ENCODE measurements at regions not wholly inside any gene's neighbourhood (a gene's known extent, or its start where the extent isn't known, plus 50 kb on each side); places are given as distances from the start of the nearest gene placed in this dataset.

GRCh38 chr2:30073523-30073922, 73.3 kb upstream of the YPEL5 start:
- no peaks in the 10 kb centered on the region for H3K4me1 ChIP-seq
- no peak overlapping the region for H3K27ac ChIP-seq (replicated peaks in 1 of 4)
- peak; percentile 85 for DNase-seq (ENCODE audit: extremely low spot score)
- H3K36me3 ChIP-seq, result no peaks in the 10 kb centered on the region
- WGBS, result 79% methylated on average over 4 of the region's 4 CpGs
- no peak overlapping the region for H3K4me3 ChIP-seq
- peaks cover 0 to 71% (median 0%) of the 10 kb centered on the region in 4 donors for H3K27me3 ChIP-seq
- TF ChIP-seq POLR2AphosphoS5 (IDR thresholded peaks at IDR 0.05), result no peak
- TF ChIP-seq EP300 (IDR thresholded peaks at IDR 0.05), result no peak
- TF ChIP-seq POLR2A (IDR thresholded peaks at IDR 0.05; ENCODE audit: low read depth), result no peak
- no peak for TF ChIP-seq CTCF (IDR thresholded peaks at IDR 0.05)
- H3K9me3 ChIP-seq, result no peaks in the 10 kb centered on the region
- intact Hi-C loops (cut with DNase I), result no loop called here

- no peaks in the 10 kb centered on the region for H3K36me3 ChIP-seq
- no peaks in the 10 kb centered on the region for H3K4me1 ChIP-seq
- peak; percentile 64 for DNase-seq (ENCODE audit: extremely low spot score)
- no peaks in the 10 kb centered on the region for H3K9me3 ChIP-seq
- intact Hi-C loops (cut with DNase I), result no loop called here
- 62% methylated on average over 6 of the region's 6 CpGs for WGBS
- H3K27ac ChIP-seq (replicated peaks in 1 of 4), result no peak overlapping the region
- no peak overlapping the region for H3K4me3 ChIP-seq
- peaks cover 0 to 72% (median 0%) of the 10 kb centered on the region in 4 donors for H3K27me3 ChIP-seq
- TF ChIP-seq POLR2AphosphoS5 (IDR thresholded peaks at IDR 0.05) (no peak), POLR2A (IDR thresholded peaks at IDR 0.05; ENCODE audit: low read depth) (no peak), EP300 (IDR thresholded peaks at IDR 0.05) (no peak), CTCF (IDR thresholded peaks at IDR 0.05) (no peak)
These were observed 72.8 kb upstream of the YPEL5 start for GRCh38 chr2:30074023-30074422.

- Histone ChIP-seq H3K9me3 (no peaks in the 10 kb centered on the region), H3K4me3 (no peak overlapping the region), H3K4me1 (no peaks in the 10 kb centered on the region), H3K27me3 (peaks cover 0 to 48% (median 2%) of the 10 kb centered on the region in 4 donors), H3K27ac (replicated peaks in 1 of 4) (no peak overlapping the region), H3K36me3 (no peaks in the 10 kb centered on the region)
- peak; percentile 50 for DNase-seq (ENCODE audit: extremely low spot score)
- intact Hi-C loops (cut with DNase I), result no loop called here
- TF ChIP-seq CTCF (IDR thresholded peaks at IDR 0.05) (no peak), POLR2AphosphoS5 (IDR thresholded peaks at IDR 0.05) (no peak), EP300 (IDR thresholded peaks at IDR 0.05) (no peak), POLR2A (IDR thresholded peaks at IDR 0.05; ENCODE audit: low read depth) (no peak)
- 5% methylated on average over 1 of the region's 1 CpG for WGBS
These were observed 68.3 kb upstream of the YPEL5 start for GRCh38 chr2:30078521-30078920.

- no peak for DNase-seq (ENCODE audit: extremely low spot score)
- Histone ChIP-seq H3K4me1 (no peaks in the 10 kb centered on the region), H3K36me3 (no peaks in the 10 kb centered on the region), H3K27me3 (peaks cover 0 to 15% (median 2%) of the 10 kb centered on the region in 4 donors), H3K27ac (replicated peaks in 1 of 4) (no peak overlapping the region), H3K4me3 (no peak overlapping the region), H3K9me3 (no peaks in the 10 kb centered on the region)
- 74% methylated on average over 4 of the region's 4 CpGs for WGBS
- intact Hi-C loops (cut with DNase I), result no loop called here
- no peak for TF ChIP-seq EP300 (IDR thresholded peaks at IDR 0.05)
- no peak for TF ChIP-seq POLR2A (IDR thresholded peaks at IDR 0.05; ENCODE audit: low read depth)
- TF ChIP-seq POLR2AphosphoS5 (IDR thresholded peaks at IDR 0.05), result no peak
- no peak for TF ChIP-seq CTCF (IDR thresholded peaks at IDR 0.05)
These were observed 61.9 kb upstream of the YPEL5 start for GRCh38 chr2:30084915-30085314.

- H3K9me3 ChIP-seq, result no peaks in the 10 kb centered on the region
- H3K36me3 ChIP-seq, result no peaks in the 10 kb centered on the region
- no peak overlapping the region for H3K27ac ChIP-seq (replicated peaks in 1 of 4)
- intact Hi-C loops (cut with DNase I), result no loop called here
- DNase-seq (ENCODE audit: extremely low spot score), result no peak
- no peak for TF ChIP-seq POLR2A (IDR thresholded peaks at IDR 0.05; ENCODE audit: low read depth)
- TF ChIP-seq POLR2AphosphoS5 (IDR thresholded peaks at IDR 0.05), result no peak
- no peak for TF ChIP-seq CTCF (IDR thresholded peaks at IDR 0.05)
- no peak for TF ChIP-seq EP300 (IDR thresholded peaks at IDR 0.05)
- H3K4me3 ChIP-seq, result no peak overlapping the region
- H3K4me1 ChIP-seq, result no peaks in the 10 kb centered on the region
- H3K27me3 ChIP-seq, result peaks cover 0 to 22% (median 0%) of the 10 kb centered on the region in 4 donors
These were observed 57.6 kb upstream of the YPEL5 start for GRCh38 chr2:30089171-30089570.

Data from esophagus muscularis mucosa (tissue), 4 donors.